GM18511 (cell line): ENCODE measurements at regions not wholly inside any gene's neighbourhood (a gene's known extent, or its start where the extent isn't known, plus 50 kb on each side); places are given as distances from the start of the nearest gene placed in this dataset.

Experiments used
- ATAC-seq: cut with Tn5 transposase; IDR thresholded peaks from one replicate; pipeline ENCODE4 v1.9.1; 2021; ENCODE audit warnings: mild to moderate bottlenecking, moderate library complexity; ENCODE audit not compliant: unreplicated experiment

- no peak for ATAC-seq
These were observed 84.4 kb downstream of the NR2F2 start for GRCh38 chr15:96414875-96415274.

- ATAC-seq: no peak
These were observed 85.2 kb downstream of the NR2F2 start for GRCh38 chr15:96415513-96416217.

DNA sequence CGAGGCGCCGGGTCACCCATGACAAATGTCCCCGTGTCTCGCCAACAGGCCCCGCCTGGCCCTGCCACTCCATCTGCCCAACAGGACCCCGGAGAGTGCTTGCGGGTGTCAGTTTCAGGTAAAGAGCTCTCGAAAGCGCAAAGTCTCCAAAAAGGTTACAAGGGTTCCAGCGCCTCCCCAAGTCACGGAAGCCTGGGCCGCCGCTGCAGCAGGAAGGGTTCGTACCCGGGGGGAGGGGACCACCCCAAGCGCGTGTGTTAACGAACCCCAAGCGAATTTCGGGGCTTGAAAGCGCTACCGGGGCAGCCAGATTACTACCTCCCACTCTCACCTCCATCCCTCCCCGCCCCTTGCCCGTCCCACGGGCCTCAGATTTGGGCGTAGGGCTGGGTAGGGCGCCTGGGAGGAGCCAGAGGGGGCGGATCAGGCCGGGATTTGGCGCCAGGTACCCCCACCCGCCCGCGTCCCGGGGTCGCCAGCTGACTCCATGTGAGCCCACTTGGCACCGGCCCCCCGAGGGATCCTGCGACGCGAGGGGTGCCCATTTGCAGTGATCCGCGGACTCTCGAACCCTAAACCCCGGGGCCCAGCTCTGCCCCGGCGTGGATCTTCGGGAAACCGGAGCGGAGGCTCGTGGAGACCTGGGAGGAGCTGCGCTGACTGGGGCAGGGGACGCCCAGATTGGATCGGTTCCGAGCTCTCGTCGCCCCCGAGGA lies 85.9 kb downstream of the NR2F2 start:
- ATAC-seq: no peak

DNA sequence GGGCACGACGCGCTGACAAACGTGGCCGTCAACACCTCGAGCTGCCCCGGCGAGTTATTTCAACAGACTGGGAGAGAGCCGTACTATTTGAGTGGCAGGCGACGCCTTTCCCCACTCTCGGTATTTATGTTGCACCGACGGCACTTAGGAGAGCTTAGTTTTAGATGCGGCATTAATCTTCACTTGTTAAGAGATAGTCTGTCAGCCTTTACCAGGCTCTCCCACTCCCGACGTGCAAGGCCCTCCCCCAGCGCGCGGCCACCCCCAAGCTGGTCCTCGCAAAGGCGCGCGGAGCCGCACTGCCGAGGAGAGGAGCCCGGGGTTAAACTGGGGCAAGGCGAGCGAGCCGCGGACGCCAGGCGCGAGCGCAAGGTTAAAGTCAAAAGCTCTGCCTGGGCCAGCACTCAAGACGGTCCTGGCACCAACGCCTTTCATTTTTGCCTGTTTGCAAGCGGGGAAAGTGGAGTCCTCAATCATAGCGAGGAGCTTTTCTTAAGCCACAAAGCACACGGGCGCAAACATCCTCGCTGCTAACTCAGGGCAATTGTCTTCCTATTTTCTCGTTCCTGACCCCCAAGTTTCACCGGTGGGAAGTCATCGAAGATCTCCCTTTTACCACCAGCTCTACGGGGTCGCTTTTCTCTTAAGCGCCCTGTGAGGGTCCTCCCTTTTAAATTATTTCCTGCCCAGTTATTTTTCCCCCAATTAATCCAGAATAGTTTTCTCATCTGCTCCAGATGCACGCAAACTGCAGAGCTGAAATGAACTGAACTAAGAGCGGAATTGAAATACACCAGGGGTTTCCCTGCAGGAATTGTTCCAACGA lies 86.6 kb downstream of the NR2F2 start:
- no peak for ATAC-seq

GRCh38 chr15:96417760-96418130 lies 87.2 kb downstream of the NR2F2 start:
- no peak for ATAC-seq

DNA sequence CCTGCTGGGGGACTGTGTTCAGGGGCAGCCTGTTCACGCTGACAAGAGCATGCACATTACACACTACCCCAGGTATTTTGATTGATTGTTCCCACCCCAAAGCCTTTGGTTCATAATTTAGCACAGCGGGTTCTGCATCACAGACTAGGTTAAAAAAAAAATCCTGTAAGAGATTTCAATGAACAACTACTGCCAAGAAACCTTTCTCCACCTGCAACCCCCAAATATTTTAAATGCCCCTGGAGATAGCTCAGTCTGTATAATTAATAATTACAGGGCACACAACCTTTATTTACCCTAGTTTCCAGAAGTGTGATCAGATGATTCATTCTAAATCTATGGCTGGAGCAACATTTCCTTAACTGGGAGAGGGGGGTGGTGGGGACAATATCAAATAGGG lies 87.6 kb downstream of the NR2F2 start:
- no peak for ATAC-seq

- ATAC-seq: no peak
These were observed 90.7 kb downstream of the NR2F2 start for GRCh38 chr15:96421178-96421601.

DNA sequence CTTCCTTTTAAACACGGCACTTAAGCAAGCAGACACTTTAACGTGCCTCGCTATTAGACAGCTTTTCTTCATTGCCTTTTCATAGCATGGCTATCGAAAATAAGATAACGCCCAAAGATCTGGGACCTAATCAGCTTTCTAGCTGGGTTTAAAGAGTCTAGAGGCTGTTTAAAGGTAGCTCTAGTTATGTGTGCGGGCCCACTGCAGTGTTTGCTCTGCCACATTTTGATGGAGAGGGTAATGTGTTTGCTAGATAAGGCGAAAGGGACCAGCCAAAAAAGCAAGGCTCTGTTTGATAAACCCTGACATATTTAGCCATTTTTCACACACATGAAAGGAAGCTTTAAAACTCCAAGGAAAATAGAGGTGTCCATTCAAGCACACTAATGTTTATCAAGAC lies 91.6 kb downstream of the NR2F2 start:
- ATAC-seq: no peak

- ATAC-seq: no peak
These were observed 94.2 kb downstream of the NR2F2 start for GRCh38 chr15:96424674-96425073.

DNA sequence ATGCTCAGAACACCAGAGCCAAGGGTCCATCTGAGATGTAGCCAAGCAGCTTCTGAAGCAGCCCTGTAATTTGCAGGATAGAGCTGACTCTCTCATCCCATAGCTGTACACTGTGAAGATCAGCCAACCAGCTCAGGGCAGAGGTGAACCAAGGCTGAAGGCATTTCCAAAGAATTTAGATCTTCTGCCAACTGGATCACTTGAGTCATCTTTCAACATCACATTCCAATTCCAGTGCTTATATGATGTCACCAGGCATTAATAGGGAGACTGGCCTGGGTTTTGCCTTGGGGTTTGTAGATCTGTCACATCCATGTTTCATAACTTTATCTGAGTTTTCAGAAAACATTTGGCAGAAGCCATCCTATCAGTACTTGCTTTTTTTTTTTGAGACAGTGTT lies 98.2 kb downstream of the NR2F2 start:
- no peak for ATAC-seq

DNA sequence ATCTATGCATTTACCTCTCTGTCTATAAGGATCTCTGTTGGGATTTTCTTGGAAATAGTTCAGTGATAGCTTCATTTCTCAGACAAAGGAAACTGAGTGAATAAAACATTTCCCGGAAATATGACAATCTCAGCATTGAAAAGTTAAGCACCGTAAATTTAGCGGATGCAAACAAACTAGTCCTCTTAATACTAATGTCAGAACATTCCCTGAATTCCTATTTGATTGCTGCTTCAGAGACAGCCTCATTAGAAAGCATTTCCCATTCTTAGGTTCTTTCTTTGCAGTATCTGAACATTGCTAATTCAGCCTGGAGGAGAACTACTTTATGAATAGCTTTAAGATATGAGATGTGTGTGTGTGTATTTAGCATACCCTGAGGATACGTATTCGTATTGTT lies 101.3 kb downstream of the NR2F2 start:
- no peak for ATAC-seq

DNA sequence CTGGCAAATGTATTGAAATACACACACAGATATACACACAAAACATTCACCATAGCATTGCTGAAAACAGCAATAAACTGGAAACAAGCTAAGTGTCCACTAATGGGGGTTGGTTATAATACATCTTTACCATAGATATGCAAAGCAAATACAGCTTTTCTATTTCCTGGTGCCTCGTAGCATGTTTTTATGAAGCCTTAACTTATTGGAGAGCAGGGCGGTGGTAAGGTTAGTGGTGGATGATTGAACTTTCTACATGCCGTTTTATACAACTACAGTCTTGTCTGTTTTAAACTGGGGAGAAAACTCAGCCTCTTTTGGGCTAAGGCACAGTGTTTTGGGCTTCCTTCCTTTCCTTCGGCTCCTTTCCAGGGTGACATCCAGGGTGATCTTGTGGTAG lies 104.5 kb downstream of the NR2F2 start:
- no peak for ATAC-seq

DNA sequence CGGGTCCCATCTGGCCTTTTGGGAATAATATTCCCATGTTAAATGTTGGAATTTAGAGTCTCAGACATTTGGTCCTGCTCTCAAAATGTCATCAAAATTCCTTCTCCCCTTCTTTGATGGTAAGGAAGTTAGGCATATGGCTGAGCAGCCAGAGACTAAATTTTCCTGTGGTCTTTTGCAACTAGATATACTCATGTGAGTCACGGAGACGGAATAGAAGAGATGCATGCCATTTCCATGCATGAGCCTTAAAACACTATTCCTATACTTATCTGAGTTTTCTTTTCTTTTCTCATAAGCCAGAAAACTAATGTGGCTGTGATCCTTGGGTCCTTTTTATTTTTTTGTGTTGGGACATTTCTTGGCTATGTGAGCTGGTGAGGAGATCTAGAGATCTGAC lies 105.3 kb downstream of the NR2F2 start:
- ATAC-seq: no peak

- ATAC-seq: no peak
These were observed 110.5 kb downstream of the NR2F2 start for GRCh38 chr15:96440978-96441377.

DNA sequence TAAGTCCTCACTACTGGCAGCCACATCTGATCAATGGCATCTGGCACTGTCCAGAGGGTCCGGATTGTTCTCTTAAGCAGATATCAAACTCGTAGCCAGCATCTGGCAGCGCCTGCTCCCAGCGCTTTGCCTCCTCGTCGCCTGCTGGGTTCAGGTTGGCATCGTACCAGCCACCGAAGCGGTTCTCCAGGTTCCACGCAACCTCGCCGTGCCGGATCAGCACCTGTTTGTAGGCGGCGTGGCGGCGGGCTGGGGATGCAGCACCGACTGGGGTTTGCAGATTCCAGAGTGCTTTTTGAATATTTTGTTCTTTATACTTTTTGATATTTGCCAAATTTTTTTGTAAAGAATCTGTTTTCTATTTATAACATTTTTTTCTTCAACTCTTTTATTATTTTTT lies 111.6 kb downstream of the NR2F2 start:
- no peak for ATAC-seq

DNA sequence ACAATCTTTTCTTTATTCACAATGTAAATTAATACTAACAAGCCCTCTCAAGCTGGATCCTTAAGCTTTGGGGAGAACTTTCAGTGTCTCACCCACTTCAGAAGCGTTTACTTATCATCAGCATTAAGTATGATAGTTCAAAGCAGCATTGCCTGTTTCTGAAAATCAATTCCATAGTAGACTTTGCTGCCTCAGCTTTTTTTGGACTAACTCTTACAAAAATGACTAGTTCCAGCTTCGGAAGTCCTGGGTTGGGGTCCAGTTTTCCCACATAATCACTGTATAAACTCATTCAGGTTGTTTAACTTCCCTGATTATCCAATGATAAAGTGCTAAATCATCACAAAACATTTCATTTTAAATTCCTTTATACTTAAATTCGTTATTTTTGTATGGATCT lies 114.4 kb downstream of the NR2F2 start:
- no peak for ATAC-seq

DNA sequence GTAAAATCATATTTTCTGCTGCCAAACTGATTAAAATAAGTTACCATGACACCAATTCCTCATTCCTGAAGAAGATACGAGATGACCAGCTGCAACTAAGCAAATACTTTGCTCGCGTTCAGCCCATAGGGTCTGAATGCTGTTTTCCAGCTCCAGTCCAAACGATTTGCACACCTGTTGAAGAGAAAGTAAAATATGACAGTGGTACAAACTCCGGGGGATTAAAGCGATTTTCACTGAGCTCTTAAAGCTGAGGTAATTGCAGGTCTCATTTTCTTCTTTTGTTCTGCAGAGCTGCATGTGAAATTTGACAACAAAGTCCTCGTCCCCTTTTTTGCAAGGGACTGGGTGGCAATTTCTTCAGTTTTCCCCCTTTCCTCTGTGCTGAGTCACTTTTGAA lies 118.4 kb downstream of the NR2F2 start:
- no peak for ATAC-seq

DNA sequence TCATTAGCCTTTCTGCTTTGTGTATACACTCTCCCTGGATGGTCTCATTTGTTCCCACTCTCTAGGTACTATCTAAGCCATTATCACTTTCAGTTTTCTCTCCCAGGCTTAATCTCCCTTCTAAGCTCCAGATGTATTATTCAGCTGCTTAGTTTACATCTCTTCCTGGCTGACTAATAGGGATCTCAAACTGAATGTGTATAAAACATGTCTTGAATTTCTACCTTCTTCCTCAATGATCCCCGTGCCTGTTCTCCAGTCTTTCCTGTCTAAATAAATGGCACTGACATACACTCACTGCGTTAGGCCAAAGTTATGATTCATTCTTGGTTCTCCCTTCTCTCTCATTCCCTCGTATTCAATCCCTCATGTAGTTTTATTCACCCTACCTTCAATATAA lies 127.3 kb downstream of the NR2F2 start:
- ATAC-seq: no peak

GRCh38 chr15:96460106-96460505 lies 129.6 kb downstream of the NR2F2 start:
- no peak for ATAC-seq

- no peak for ATAC-seq
These were observed 132.6 kb downstream of the NR2F2 start for GRCh38 chr15:96462768-96463750.
